ENCODE measurements at regions not wholly inside any gene's neighbourhood (a gene's known extent, or its start where the extent isn't known, plus 50 kb on each side); places are given as distances from the start of the nearest gene placed in this dataset.

- Mint-ChIP-seq H3K9me3 (peaks cover 4% of the 10 kb centered on the region), H3K27ac (no peak overlapping the region), H3K27me3 (ENCODE audit: low read depth) (no peaks in the 10 kb centered on the region), H3K36me3 (ENCODE audit: low read depth) (no peaks in the 10 kb centered on the region), H3K4me3 (ENCODE audit: low read depth) (no peak overlapping the region), H3K4me1 (ENCODE audit: low read depth) (no peaks in the 10 kb centered on the region)
- no peak for DNase-seq (ENCODE audit: low spot score)
- intact Hi-C loops (cut with micrococcal nuclease), result no loop called here
These were observed 95.2 kb upstream of the PAPPA start for GRCh38 chr9:116058421-116058820.

- intact Hi-C loops (cut with micrococcal nuclease), result no loop called here
- H3K9me3 Mint-ChIP-seq, result peaks cover 4% of the 10 kb centered on the region
- no peaks in the 10 kb centered on the region for H3K27me3 Mint-ChIP-seq (ENCODE audit: low read depth)
- no peaks in the 10 kb centered on the region for H3K4me1 Mint-ChIP-seq (ENCODE audit: low read depth)
- no peak overlapping the region for H3K4me3 Mint-ChIP-seq (ENCODE audit: low read depth)
- H3K27ac Mint-ChIP-seq, result no peak overlapping the region
- DNase-seq (ENCODE audit: low spot score), result no peak
- no peaks in the 10 kb centered on the region for H3K36me3 Mint-ChIP-seq (ENCODE audit: low read depth)
These were observed 94.1 kb upstream of the PAPPA start for GRCh38 chr9:116059466-116059865.

DNA sequence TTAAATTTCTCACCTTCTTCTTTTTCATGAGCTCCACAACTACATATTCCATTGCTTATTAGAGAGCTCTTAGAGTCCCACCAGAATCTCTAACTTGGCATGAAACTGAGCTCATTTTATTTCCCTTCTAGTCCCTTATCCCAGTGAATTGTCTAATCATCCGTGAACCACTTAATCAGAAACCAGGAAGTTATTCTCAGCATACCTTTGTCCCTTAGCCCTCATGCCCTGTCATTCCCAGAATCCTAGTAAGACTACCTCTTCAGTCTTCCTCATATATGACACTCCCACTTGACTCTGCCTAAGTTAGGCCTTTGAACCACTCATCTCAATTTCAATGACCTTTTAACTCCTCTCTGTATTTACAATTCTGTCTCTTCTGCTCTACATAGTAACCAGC is 93.0 kb upstream of the PAPPA start:
- Mint-ChIP-seq H3K27ac (no peak overlapping the region), H3K9me3 (no peaks in the 10 kb centered on the region), H3K4me3 (ENCODE audit: low read depth) (no peak overlapping the region), H3K4me1 (ENCODE audit: low read depth) (no peaks in the 10 kb centered on the region), H3K27me3 (ENCODE audit: low read depth) (no peaks in the 10 kb centered on the region), H3K36me3 (ENCODE audit: low read depth) (no peaks in the 10 kb centered on the region)
- DNase-seq (ENCODE audit: low spot score), result no peak
- intact Hi-C loops (cut with micrococcal nuclease), result no loop called here

DNA sequence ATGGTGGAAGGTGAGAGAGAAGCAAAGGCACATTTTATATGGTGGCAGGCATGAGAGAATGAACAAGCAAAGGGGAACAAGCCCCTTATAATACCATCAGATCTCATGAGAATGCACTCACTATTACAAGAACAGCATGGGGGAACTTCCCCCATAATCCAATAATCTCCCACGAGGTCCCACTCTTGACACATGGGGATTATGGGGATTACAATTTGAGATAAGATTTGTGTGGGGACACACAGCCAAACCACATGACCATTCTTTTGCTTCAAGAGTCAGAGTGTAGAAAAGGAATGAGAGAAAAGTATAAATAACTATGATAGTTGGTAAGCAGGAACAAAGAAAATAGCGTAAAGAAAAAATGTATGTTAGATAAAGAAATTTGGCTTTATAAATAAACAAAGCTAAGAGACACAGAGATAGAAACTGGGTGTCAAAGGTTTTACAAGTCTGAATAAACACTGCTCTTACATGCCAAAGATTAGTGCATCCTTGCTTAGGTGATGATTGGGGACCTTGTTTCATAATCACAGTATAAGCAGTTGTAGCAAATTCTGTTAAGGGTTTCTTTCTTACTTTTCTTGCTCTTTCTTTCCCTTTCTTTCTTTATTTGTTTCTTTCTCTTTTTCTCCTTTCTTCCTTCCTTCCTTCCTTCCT is 91.9 kb upstream of the PAPPA start:
- no peaks in the 10 kb centered on the region for H3K27me3 Mint-ChIP-seq (ENCODE audit: low read depth)

GRCh38 chr9:116062206-116062550 is 91.4 kb upstream of the PAPPA start:
- no peak overlapping the region for H3K4me3 Mint-ChIP-seq (ENCODE audit: low read depth)
- H3K9me3 Mint-ChIP-seq, result no peaks in the 10 kb centered on the region
- no peak overlapping the region for H3K27ac Mint-ChIP-seq
- intact Hi-C loops (cut with micrococcal nuclease), result no loop called here
- H3K4me1 Mint-ChIP-seq (ENCODE audit: low read depth), result no peaks in the 10 kb centered on the region
- no peaks in the 10 kb centered on the region for H3K27me3 Mint-ChIP-seq (ENCODE audit: low read depth)
- H3K36me3 Mint-ChIP-seq (ENCODE audit: low read depth), result no peaks in the 10 kb centered on the region
- no peak for DNase-seq (ENCODE audit: low spot score)

More for the DNA sequence above, 91.9 kb upstream of the PAPPA start:
- intact Hi-C loops (cut with micrococcal nuclease), result no loop called here
- DNase-seq (ENCODE audit: low spot score), result no peak
- Mint-ChIP-seq H3K9me3 (no peaks in the 10 kb centered on the region), H3K4me3 (ENCODE audit: low read depth) (no peak overlapping the region), H3K27ac (no peak overlapping the region), H3K4me1 (ENCODE audit: low read depth) (no peaks in the 10 kb centered on the region), H3K36me3 (ENCODE audit: low read depth) (no peaks in the 10 kb centered on the region)

GRCh38 chr9:116064970-116065369 is 88.6 kb upstream of the PAPPA start:
- Mint-ChIP-seq H3K4me3 (ENCODE audit: low read depth) (no peak overlapping the region), H3K9me3 (no peaks in the 10 kb centered on the region), H3K27me3 (ENCODE audit: low read depth) (no peaks in the 10 kb centered on the region), H3K27ac (no peak overlapping the region), H3K4me1 (ENCODE audit: low read depth) (no peaks in the 10 kb centered on the region), H3K36me3 (ENCODE audit: low read depth) (no peaks in the 10 kb centered on the region)
- no peak for DNase-seq (ENCODE audit: low spot score)
- intact Hi-C loops (cut with micrococcal nuclease), result no loop called here

DNA sequence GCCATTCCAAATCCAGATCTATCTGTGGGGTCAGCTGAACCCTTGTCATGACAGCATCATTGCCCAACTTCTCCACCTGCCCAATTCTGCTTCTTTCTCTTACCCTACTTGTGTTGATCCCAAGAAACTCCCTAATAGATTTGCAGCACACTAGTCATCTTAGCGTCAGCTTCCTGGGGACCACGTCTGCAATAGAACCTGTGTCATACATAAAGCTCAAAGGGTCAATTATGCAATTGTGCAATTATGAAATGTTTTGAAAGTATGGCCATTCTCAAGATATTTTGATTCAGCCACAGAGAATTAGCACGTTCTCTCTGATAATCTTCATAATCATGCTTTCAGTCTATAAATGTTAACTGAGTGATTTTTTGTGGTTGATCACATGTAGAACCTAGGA is 87.4 kb upstream of the PAPPA start:
- Mint-ChIP-seq H3K36me3 (ENCODE audit: low read depth) (no peaks in the 10 kb centered on the region), H3K27me3 (ENCODE audit: low read depth) (no peaks in the 10 kb centered on the region), H3K9me3 (no peaks in the 10 kb centered on the region), H3K4me3 (ENCODE audit: low read depth) (no peak overlapping the region), H3K4me1 (ENCODE audit: low read depth) (no peaks in the 10 kb centered on the region), H3K27ac (no peak overlapping the region)
- intact Hi-C loops (cut with micrococcal nuclease), result no loop called here
- no peak for DNase-seq (ENCODE audit: low spot score)

- no peaks in the 10 kb centered on the region for H3K4me1 Mint-ChIP-seq (ENCODE audit: low read depth)
- no peaks in the 10 kb centered on the region for H3K27me3 Mint-ChIP-seq (ENCODE audit: low read depth)
- H3K27ac Mint-ChIP-seq, result no peak overlapping the region
- no peak for DNase-seq (ENCODE audit: low spot score)
- H3K9me3 Mint-ChIP-seq, result no peaks in the 10 kb centered on the region
- no peak overlapping the region for H3K4me3 Mint-ChIP-seq (ENCODE audit: low read depth)
- H3K36me3 Mint-ChIP-seq (ENCODE audit: low read depth), result no peaks in the 10 kb centered on the region
- intact Hi-C loops (cut with micrococcal nuclease), result no loop called here
These were observed 86.0 kb upstream of the PAPPA start for GRCh38 chr9:116067566-116067965.

DNA sequence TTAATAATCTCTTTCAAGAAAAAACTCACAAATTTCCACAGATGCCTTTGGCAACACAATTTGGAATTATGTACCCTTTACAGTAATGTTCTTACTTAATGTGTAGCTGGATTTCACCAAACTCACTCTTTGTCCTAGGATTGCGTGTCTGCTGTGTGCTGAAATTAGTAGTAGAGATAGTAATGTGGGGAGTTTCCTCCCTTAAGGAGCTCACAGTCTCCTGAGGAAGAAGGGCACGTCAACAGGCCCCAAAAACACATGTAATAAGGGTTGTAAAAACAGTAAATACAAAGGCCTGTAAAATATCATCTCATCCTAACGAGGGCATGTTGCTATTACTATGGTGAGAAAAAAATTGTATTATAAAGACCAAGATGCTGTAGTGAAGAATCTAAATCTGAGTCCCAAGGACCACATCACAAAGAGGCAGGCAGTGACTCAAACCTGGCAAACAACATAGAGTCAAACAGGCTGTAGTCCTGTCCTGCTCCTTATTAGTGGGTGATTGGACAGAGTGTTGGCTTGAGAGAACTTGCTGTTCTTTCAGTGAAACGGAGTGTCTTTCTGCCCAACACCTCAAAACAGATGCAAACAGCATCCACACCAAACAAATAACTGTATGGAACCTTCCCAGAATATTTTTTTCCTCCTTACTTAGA is 83.2 kb upstream of the PAPPA start:
- no peak overlapping the region for H3K27ac Mint-ChIP-seq
- no peaks in the 10 kb centered on the region for H3K9me3 Mint-ChIP-seq
- no peak overlapping the region for H3K4me3 Mint-ChIP-seq (ENCODE audit: low read depth)
- DNase-seq (ENCODE audit: low spot score), result no peak
- no peaks in the 10 kb centered on the region for H3K4me1 Mint-ChIP-seq (ENCODE audit: low read depth)
- H3K36me3 Mint-ChIP-seq (ENCODE audit: low read depth), result no peaks in the 10 kb centered on the region
- no peaks in the 10 kb centered on the region for H3K27me3 Mint-ChIP-seq (ENCODE audit: low read depth)
- intact Hi-C loops (cut with micrococcal nuclease), result no loop called here

- Mint-ChIP-seq H3K4me3 (ENCODE audit: low read depth) (no peak overlapping the region), H3K27ac (no peak overlapping the region), H3K27me3 (ENCODE audit: low read depth) (no peaks in the 10 kb centered on the region), H3K36me3 (ENCODE audit: low read depth) (no peaks in the 10 kb centered on the region), H3K9me3 (no peaks in the 10 kb centered on the region), H3K4me1 (ENCODE audit: low read depth) (no peaks in the 10 kb centered on the region)
- intact Hi-C loops (cut with micrococcal nuclease), result no loop called here
- DNase-seq (ENCODE audit: low spot score), result no peak
These were observed 81.5 kb upstream of the PAPPA start for GRCh38 chr9:116072046-116072445.

- Mint-ChIP-seq H3K36me3 (ENCODE audit: low read depth) (no peaks in the 10 kb centered on the region), H3K27me3 (ENCODE audit: low read depth) (no peaks in the 10 kb centered on the region), H3K4me3 (ENCODE audit: low read depth) (no peak overlapping the region), H3K9me3 (no peaks in the 10 kb centered on the region), H3K4me1 (ENCODE audit: low read depth) (no peaks in the 10 kb centered on the region), H3K27ac (no peak overlapping the region)
- intact Hi-C loops (cut with micrococcal nuclease), result no loop called here
- no peak for DNase-seq (ENCODE audit: low spot score)
These were observed 79.8 kb upstream of the PAPPA start for GRCh38 chr9:116073826-116074225.

DNA sequence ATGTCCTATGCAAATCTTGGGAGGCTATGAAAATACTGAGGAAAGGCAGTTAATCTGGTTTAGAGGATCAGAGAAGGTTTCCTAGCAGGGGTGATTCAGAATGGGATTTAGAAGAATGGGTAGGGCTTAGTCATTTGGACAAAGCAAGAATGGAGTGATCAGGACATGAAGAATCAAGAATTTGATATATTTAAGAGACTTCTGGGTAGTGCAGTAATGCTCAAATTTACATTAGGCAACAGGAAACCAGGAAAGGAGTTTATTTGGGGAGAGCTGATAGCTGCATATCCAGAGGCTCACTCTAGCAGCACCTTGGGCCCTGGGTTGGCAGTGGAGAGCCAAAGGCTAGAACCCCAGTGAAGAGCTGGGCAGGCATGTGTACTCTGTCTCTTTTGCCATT is 78.9 kb upstream of the PAPPA start:
- no peak overlapping the region for H3K4me3 Mint-ChIP-seq (ENCODE audit: low read depth)
- no peak for DNase-seq (ENCODE audit: low spot score)
- no peaks in the 10 kb centered on the region for H3K36me3 Mint-ChIP-seq (ENCODE audit: low read depth)
- intact Hi-C loops (cut with micrococcal nuclease), result no loop called here
- no peaks in the 10 kb centered on the region for H3K9me3 Mint-ChIP-seq
- H3K27ac Mint-ChIP-seq, result no peak overlapping the region
- H3K4me1 Mint-ChIP-seq (ENCODE audit: low read depth), result no peaks in the 10 kb centered on the region
- H3K27me3 Mint-ChIP-seq (ENCODE audit: low read depth), result no peaks in the 10 kb centered on the region

DNA sequence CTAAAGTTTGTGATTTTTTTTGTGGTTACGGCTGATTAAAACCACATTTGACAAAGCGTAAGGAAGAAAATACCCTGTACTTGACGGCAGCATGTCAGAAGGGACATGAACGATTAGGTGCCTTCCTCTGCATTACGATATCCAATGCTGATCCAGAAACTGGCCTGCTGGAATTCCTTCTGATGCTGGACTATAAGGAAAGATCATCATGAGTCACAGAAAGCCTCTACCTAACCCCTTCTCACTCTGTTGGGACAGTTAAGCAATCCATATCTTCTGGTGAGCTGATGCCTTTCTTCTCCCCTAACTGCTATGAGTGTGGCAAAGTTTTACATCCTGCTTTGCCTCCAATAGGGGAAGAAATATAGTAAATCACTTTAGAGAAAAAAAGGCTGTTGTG is 78.4 kb upstream of the PAPPA start:
- Mint-ChIP-seq H3K4me1 (ENCODE audit: low read depth) (no peaks in the 10 kb centered on the region), H3K36me3 (ENCODE audit: low read depth) (no peaks in the 10 kb centered on the region), H3K9me3 (no peaks in the 10 kb centered on the region), H3K4me3 (ENCODE audit: low read depth) (no peak overlapping the region), H3K27me3 (ENCODE audit: low read depth) (no peaks in the 10 kb centered on the region), H3K27ac (no peak overlapping the region)
- DNase-seq (ENCODE audit: low spot score), result no peak
- intact Hi-C loops (cut with micrococcal nuclease), result no loop called here

DNA sequence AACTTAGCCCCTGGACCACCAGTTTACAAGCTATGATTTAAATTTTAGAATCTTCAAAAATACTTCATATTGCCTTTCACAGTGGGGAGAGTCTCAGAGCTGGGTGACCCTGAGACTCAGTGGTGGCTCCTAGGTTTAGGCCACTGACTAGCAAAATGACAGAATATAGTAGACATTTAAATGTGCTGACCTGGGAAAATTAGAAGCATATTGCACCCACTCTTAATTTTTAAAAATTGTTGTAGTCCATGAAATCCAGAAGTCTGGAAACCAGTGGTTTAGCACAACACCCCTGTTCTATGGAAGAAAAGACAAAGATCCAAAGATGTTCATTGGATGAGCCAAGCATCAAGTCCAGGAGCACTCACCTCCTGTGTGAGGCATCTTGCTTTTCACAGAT is 75.0 kb upstream of the PAPPA start:
- Mint-ChIP-seq H3K27ac (no peak overlapping the region), H3K4me1 (ENCODE audit: low read depth) (no peaks in the 10 kb centered on the region), H3K27me3 (ENCODE audit: low read depth) (no peaks in the 10 kb centered on the region), H3K9me3 (no peaks in the 10 kb centered on the region), H3K36me3 (ENCODE audit: low read depth) (no peaks in the 10 kb centered on the region), H3K4me3 (ENCODE audit: low read depth) (no peak overlapping the region)
- intact Hi-C loops (cut with micrococcal nuclease), result no loop called here
- no peak for DNase-seq (ENCODE audit: low spot score)

Measured in activated T-helper 2 cell treated with anti-CD3 and anti-CD28 coated beads, Interferon-gamma antibody, Interleukin-2, Interleukin-4, amounts not matched to agents 10 μg/mL and 5 μg/mL and 100 μg/mL, durations not matched to agents 14 hours and 24 hours and 36 hours (primary cell).